Progenitor cell of endocrine pancreas (in vitro differentiated cells): ENCODE measurements at regions not wholly inside any gene's neighbourhood (a gene's known extent, or its start where the extent isn't known, plus 50 kb on each side); places are given as distances from the start of the nearest gene placed in this dataset.

Experiments used
- DNase-seq: peaks from one replicate; pipeline ENCODE4 v3.0.0; 2021; ENCODE audit warnings: low spot score; ENCODE audit not compliant: unreplicated experiment
- H3K27ac Mint-ChIP-seq: 2 replicates; pipeline ENCODE4 v1.8.0; 2021; ENCODE audit warnings: mild to moderate bottlenecking, moderate library complexity, mixed read lengths
- H3K27me3 Mint-ChIP-seq: 2 replicates; pipeline ENCODE4 v1.8.0; 2021; ENCODE audit warnings: mixed read lengths
- H3K36me3 Mint-ChIP-seq: 2 replicates; pipeline ENCODE4 v1.8.0; 2022; ENCODE audit warnings: mixed read lengths; ENCODE audit not compliant: insufficient read depth
- H3K4me1 Mint-ChIP-seq: 2 replicates; pipeline ENCODE4 v1.8.0; 2021; ENCODE audit warnings: low read depth, mixed read lengths
- H3K4me3 Mint-ChIP-seq: 2 replicates; pipeline ENCODE4 v1.8.0; 2021; ENCODE audit warnings: low read depth, mild to moderate bottlenecking, moderate library complexity, mixed read lengths
- H3K9me3 Mint-ChIP-seq: 2 replicates; pipeline ENCODE4 v1.8.0; 2021; ENCODE audit warnings: low read depth, mixed read lengths
- TF ChIP-seq, protein P1 (sequence below): fragments of 200-600 bp; sonication (generic); IDR thresholded peaks from one replicate; pipeline ENCODE4 v1.5.0; 2021; ENCODE audit warnings: antibody characterized with exemption, mild to moderate bottlenecking; ENCODE audit not compliant: unreplicated experiment

DNA sequence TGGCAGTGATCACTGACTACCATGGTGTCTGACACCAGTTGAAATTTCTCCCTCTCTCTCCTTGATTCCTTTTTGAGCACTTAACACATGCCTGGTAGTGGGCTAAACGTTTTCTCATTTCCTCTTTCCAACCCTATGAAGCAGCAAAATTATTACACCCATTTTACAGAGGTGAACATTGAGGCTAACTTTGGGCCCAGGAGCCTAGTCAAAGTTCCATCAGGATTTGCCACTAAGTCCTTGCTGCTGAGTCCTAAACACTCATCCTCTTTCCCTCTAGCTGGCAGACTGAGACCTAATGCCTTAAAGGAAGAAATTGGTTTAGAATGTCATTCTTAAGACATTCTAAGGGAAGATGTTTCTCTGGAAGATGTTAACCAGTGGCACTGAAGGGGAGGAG is 74.7 kb upstream of the IRX3 start:
- peaks cover 15% of the 10 kb centered on the region for H3K4me1 Mint-ChIP-seq
- no peak for DNase-seq
- TF ChIP-seq, protein P1, sequence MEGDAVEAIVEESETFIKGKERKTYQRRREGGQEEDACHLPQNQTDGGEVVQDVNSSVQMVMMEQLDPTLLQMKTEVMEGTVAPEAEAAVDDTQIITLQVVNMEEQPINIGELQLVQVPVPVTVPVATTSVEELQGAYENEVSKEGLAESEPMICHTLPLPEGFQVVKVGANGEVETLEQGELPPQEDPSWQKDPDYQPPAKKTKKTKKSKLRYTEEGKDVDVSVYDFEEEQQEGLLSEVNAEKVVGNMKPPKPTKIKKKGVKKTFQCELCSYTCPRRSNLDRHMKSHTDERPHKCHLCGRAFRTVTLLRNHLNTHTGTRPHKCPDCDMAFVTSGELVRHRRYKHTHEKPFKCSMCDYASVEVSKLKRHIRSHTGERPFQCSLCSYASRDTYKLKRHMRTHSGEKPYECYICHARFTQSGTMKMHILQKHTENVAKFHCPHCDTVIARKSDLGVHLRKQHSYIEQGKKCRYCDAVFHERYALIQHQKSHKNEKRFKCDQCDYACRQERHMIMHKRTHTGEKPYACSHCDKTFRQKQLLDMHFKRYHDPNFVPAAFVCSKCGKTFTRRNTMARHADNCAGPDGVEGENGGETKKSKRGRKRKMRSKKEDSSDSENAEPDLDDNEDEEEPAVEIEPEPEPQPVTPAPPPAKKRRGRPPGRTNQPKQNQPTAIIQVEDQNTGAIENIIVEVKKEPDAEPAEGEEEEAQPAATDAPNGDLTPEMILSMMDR, result no peak
- peaks cover 52% of the 10 kb centered on the region for H3K27me3 Mint-ChIP-seq
- H3K27ac Mint-ChIP-seq, result no peak overlapping the region
- no peaks in the 10 kb centered on the region for H3K36me3 Mint-ChIP-seq
- H3K9me3 Mint-ChIP-seq, result no peaks in the 10 kb centered on the region
- no peak overlapping the region for H3K4me3 Mint-ChIP-seq

DNA sequence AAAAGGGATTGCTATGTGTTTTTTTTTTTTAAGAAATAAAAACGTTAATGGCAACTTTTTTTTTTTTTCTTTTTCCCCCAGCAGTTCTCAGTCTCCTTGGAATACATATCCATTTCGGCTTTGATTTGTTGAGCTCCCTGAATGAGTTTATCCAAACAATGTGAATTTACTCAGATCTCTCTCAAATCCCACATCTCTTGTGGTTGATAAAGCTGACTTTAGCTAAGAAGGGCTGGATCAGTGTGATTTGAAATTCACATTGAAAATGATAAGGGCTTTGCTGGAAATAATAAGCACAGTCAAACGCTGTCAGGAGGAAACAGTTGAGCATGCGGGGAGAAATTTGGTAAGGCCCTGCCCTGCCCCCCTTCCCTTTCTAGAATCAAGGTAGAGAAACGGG is 74.1 kb upstream of the IRX3 start:
- H3K9me3 Mint-ChIP-seq, result no peaks in the 10 kb centered on the region
- TF ChIP-seq, protein P1, result no peak
- DNase-seq, result no peak
- peaks cover 47% of the 10 kb centered on the region for H3K27me3 Mint-ChIP-seq
- peaks cover 15% of the 10 kb centered on the region for H3K4me1 Mint-ChIP-seq
- H3K36me3 Mint-ChIP-seq, result no peaks in the 10 kb centered on the region
- no peak overlapping the region for H3K4me3 Mint-ChIP-seq
- no peak overlapping the region for H3K27ac Mint-ChIP-seq

DNA sequence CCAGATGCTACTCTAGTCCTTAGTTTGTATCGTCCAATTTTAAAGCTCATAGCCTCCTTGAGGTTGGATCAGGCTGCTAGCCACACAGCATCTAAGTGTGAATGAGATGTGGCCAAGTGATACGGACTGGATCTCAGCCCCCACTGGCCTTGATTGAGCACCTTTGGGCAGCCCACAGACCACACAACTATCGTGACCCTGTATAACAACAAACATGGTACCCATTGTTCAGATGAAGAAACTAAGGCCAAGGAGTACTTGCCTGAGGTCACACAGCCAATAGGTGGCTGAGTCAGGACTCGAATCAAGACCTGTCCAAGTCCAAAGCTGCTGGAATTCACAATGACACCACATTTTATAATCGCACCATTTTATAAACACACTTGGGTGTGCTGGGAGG is 73.0 kb upstream of the IRX3 start:
- Mint-ChIP-seq H3K27me3 (peaks cover 47% of the 10 kb centered on the region), H3K36me3 (no peaks in the 10 kb centered on the region), H3K4me3 (no peak overlapping the region), H3K27ac (no peak overlapping the region), H3K4me1 (peaks cover 15% of the 10 kb centered on the region), H3K9me3 (peaks cover 4% of the 10 kb centered on the region)
- no peak for DNase-seq
- TF ChIP-seq, protein P1, result no peak

DNA sequence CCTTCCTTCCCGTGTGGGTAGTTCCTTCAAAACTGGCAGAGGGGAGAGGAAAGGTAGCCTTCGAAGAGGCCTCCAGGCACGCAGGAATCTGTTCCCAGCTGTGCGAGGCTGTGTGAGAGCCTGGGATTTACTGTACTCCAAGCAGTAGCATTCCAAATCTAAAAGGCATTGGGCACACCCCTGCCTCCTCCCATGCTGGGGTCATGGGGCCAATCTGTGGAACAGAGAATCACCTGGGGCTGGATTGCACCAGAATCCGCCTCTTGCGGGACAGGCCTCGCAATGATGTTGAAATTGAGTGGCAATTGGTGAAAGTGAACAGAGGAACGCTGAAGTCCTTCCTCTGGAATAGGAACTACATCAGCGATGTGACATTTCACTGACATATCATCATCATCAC is 72.5 kb upstream of the IRX3 start:
- DNase-seq, result no peak
- peaks cover 15% of the 10 kb centered on the region for H3K4me1 Mint-ChIP-seq
- H3K9me3 Mint-ChIP-seq, result peaks cover 6% of the 10 kb centered on the region
- TF ChIP-seq, protein P1, result no peak
- H3K4me3 Mint-ChIP-seq, result no peak overlapping the region
- peaks cover 46% of the 10 kb centered on the region for H3K27me3 Mint-ChIP-seq
- no peak overlapping the region for H3K27ac Mint-ChIP-seq
- H3K36me3 Mint-ChIP-seq, result peaks cover under 1% of the 10 kb centered on the region

DNA sequence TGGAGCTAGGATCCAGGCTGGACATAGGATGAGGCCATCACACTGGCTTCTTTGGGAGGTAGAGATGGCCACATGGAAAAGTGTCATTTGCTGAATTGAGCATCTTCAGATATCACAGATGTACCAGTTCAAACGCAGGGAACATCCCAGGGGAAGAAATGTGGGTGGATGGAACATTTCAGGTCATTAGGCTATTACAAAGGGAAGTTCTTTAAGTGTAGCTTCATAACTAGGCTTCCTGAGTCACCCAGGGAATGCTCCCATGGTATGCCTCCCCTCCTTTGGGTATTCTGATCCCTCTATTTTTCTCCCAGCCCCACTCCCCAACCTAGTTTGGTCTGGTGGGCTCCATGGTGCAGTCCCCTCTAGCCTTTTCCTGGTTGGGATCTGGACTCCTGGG is 69.8 kb upstream of the IRX3 start:
- H3K9me3 Mint-ChIP-seq, result peaks cover 9% of the 10 kb centered on the region
- H3K36me3 Mint-ChIP-seq, result peaks cover 1% of the 10 kb centered on the region
- no peak for DNase-seq
- no peak overlapping the region for H3K27ac Mint-ChIP-seq
- H3K4me3 Mint-ChIP-seq, result no peak overlapping the region
- H3K4me1 Mint-ChIP-seq, result peaks cover 5% of the 10 kb centered on the region
- peaks cover 31% of the 10 kb centered on the region for H3K27me3 Mint-ChIP-seq
- TF ChIP-seq, protein P1, result no peak

DNA sequence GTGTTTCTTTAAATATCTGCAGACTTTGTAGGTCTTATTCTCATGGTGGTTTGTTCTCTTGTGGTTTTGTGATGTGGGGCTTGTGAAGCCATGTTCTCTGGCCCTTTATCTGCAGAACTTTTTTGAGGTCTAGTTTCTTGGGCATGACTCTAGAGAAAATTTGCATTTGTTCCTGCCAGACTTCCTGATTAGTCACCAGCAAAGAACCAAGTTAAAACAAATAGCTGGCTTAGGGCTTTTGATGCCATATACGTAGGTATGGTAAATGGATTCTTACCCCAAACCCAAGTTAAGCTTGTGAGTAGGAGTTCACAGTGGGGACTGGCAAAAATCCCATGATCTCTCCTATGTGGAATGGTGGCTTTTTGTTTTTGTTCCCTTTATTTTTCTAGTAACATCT is 68.7 kb upstream of the IRX3 start:
- no peak for DNase-seq
- no peak overlapping the region for H3K27ac Mint-ChIP-seq
- peaks cover 2% of the 10 kb centered on the region for H3K4me1 Mint-ChIP-seq
- H3K27me3 Mint-ChIP-seq, result peaks cover 27% of the 10 kb centered on the region
- H3K36me3 Mint-ChIP-seq, result peaks cover 1% of the 10 kb centered on the region
- H3K9me3 Mint-ChIP-seq, result peaks cover 9% of the 10 kb centered on the region
- TF ChIP-seq, protein P1, result no peak
- no peak overlapping the region for H3K4me3 Mint-ChIP-seq
